HG03064 (cell line): ENCODE measurements at regions not wholly inside any gene's neighbourhood (a gene's known extent, or its start where the extent isn't known, plus 50 kb on each side); places are given as distances from the start of the nearest gene placed in this dataset.
A peak's percentile ranks its signal among the peaks of the same experiment; 100 is the strongest.

ENCODE experiments used
- ATAC-seq: cut with Tn5 transposase; IDR thresholded peaks from one replicate; pipeline ENCODE4 v1.9.1; 2021; ENCODE audit warnings: low read depth; ENCODE audit not compliant: unreplicated experiment

- ATAC-seq, result no peak
These were observed 63.6 kb upstream of the ARID2 start for GRCh38 chr12:45665941-45666340.

GRCh38 chr12:45666396-45666795 is 63.1 kb upstream of the ARID2 start:
- no peak for ATAC-seq

- no peak for ATAC-seq
These were observed 62.7 kb upstream of the ARID2 start for GRCh38 chr12:45666816-45667215.

- no peak for ATAC-seq
These were observed 61.7 kb upstream of the ARID2 start for GRCh38 chr12:45667761-45668160.

GRCh38 chr12:45668641-45669040 is 60.9 kb upstream of the ARID2 start:
- peak; percentile 15 for ATAC-seq

GRCh38 chr12:45669093-45669492 is 60.4 kb upstream of the ARID2 start:
- ATAC-seq, result peak; percentile 80

GRCh38 chr12:45669792-45670191 is 59.7 kb upstream of the ARID2 start:
- no peak for ATAC-seq

- ATAC-seq, result peak; percentile 55
These were observed 59.0 kb upstream of the ARID2 start for GRCh38 chr12:45670346-45671065.

GRCh38 chr12:45671254-45671653 is 58.3 kb upstream of the ARID2 start:
- ATAC-seq, result no peak

- no peak for ATAC-seq
These were observed 55.1 kb upstream of the ARID2 start for GRCh38 chr12:45674181-45674977.

GRCh38 chr12:45675534-45675933 is 54.0 kb upstream of the ARID2 start:
- ATAC-seq, result no peak
